ENCODE measurements at regions not wholly inside any gene's neighbourhood (a gene's known extent, or its start where the extent isn't known, plus 50 kb on each side); places are given as distances from the start of the nearest gene placed in this dataset.
"Not testable (repeated sequence)": the region's sequence is repeated elsewhere in the genome, so short reads cannot be mapped to it uniquely, and the experiment has no call there.

DNA sequence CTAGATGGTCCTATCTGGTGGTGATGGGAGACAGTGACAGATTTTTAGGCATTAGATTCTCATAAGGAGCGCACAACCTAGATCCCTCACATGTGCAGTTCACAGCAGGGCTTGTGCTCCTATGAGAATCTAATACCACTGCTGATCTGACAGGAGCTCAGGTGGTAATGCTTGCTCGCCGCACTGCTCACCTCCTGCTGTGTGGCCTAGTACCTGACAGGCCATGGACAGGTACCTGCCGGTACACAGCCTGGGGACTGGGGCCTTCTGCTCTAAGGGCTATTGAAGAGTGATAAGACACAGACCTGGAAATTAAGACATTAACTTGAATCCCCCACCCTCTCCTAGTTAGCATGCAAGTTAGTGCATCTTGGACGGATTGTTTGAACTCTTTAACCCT lies 64.4 kb downstream of the KLRB1 start:
- WGBS (ENCODE audit: insufficient coverage, insufficient read length), result no CpG with 5 or more reads among the region's 5 CpGs

GRCh38 chr12:9542827-9543226 lies 64.9 kb downstream of the KLRB1 start:
- H3K4me1 ChIP-seq (ENCODE audit: control insufficient read depth, insufficient read depth, low read length); H3K36me3 ChIP-seq (ENCODE audit: control insufficient read depth, insufficient read depth, low read length); H3K4me3 ChIP-seq (ENCODE audit: low read length); H3K9me3 ChIP-seq (ENCODE audit: control insufficient read depth, insufficient read depth, low read length); H3K27ac ChIP-seq (ENCODE audit: low read length); DNase-seq (ENCODE audit: low read depth, low spot score); H3K27me3 ChIP-seq (ENCODE audit: control insufficient read depth, insufficient read depth, low read length): not testable (repeated sequence)
- no CpG with 5 or more reads among the region's 3 CpGs for WGBS (ENCODE audit: insufficient coverage, insufficient read length)

More for the DNA sequence above, 64.4 kb downstream of the KLRB1 start:
- not testable (repeated sequence) for H3K27ac ChIP-seq (ENCODE audit: low read length); H3K36me3 ChIP-seq (ENCODE audit: control insufficient read depth, insufficient read depth, low read length); H3K4me3 ChIP-seq (ENCODE audit: low read length); H3K9me3 ChIP-seq (ENCODE audit: control insufficient read depth, insufficient read depth, low read length); H3K4me1 ChIP-seq (ENCODE audit: control insufficient read depth, insufficient read depth, low read length); H3K27me3 ChIP-seq (ENCODE audit: control insufficient read depth, insufficient read depth, low read length); DNase-seq (ENCODE audit: low read depth, low spot score)

DNA sequence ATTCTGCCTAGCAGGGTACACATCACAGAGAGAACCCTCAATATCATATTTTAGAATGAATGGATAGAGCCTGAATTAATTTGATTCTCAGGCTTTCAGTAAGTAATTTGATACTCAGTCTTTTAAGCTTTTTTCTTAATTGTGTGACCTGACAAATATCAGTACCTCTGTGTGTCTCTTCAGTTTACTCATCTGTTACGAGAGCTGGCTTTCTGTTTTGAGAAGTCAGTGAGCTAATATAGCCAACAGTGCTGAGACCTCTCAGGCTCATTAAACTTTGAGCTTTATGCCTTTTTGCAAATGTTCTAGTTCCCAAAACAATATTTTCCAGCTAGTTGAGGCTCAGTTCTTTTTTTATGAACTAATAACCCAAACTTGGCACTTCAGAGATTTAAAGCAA lies 91.8 kb downstream of the KLRB1 start:
- DNase-seq (ENCODE audit: low read depth, low spot score); H3K36me3 ChIP-seq (ENCODE audit: control insufficient read depth, insufficient read depth, low read length); H3K27me3 ChIP-seq (ENCODE audit: control insufficient read depth, insufficient read depth, low read length); H3K4me1 ChIP-seq (ENCODE audit: control insufficient read depth, insufficient read depth, low read length); H3K4me3 ChIP-seq (ENCODE audit: low read length); H3K27ac ChIP-seq (ENCODE audit: low read length); H3K9me3 ChIP-seq (ENCODE audit: control insufficient read depth, insufficient read depth, low read length): not testable (repeated sequence)
- whole genome bisulfite sequencing (ENCODE audit: insufficient coverage, insufficient read length), result no CpG with 5 or more reads among the region's 1 CpG

DNA sequence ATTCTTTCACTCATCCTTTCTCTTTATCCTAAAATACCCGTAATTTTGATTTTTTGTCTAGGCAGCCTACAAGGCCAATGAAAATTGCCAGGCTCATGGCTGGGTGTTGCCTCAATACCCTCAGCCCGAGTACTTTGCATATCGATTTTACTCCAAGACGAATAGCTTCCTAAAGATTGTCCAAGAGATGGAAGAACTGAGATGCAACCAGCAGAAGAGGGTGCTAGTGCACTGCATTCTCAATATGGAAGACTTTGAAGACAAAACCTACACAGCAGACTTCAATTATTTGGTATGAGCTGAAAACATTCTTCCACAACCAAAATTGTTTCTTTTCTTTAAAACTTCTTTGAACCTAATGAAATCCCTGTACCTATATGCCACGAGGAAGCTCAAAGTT lies 95.0 kb downstream of the KLRB1 start:
- no CpG with 5 or more reads among the region's 5 CpGs for WGBS (ENCODE audit: insufficient coverage, insufficient read length)

GRCh38 chr12:9510392-9511011 lies 97.2 kb downstream of the KLRB1 start:
- not testable (repeated sequence) for H3K9me3 ChIP-seq (ENCODE audit: control insufficient read depth, insufficient read depth, low read length); H3K4me1 ChIP-seq (ENCODE audit: control insufficient read depth, insufficient read depth, low read length); DNase-seq (ENCODE audit: low read depth, low spot score); H3K4me3 ChIP-seq (ENCODE audit: low read length); H3K27me3 ChIP-seq (ENCODE audit: control insufficient read depth, insufficient read depth, low read length); H3K27ac ChIP-seq (ENCODE audit: low read length); H3K36me3 ChIP-seq (ENCODE audit: control insufficient read depth, insufficient read depth, low read length)
- WGBS (ENCODE audit: insufficient coverage, insufficient read length), result no CpG with 5 or more reads among the region's 1 CpG

More for the DNA sequence above, 95.0 kb downstream of the KLRB1 start:
- DNase-seq (ENCODE audit: low read depth, low spot score); H3K9me3 ChIP-seq (ENCODE audit: control insufficient read depth, insufficient read depth, low read length); H3K4me1 ChIP-seq (ENCODE audit: control insufficient read depth, insufficient read depth, low read length); H3K27me3 ChIP-seq (ENCODE audit: control insufficient read depth, insufficient read depth, low read length); H3K4me3 ChIP-seq (ENCODE audit: low read length); H3K27ac ChIP-seq (ENCODE audit: low read length); H3K36me3 ChIP-seq (ENCODE audit: control insufficient read depth, insufficient read depth, low read length): not testable (repeated sequence)

GRCh38 chr12:9509464-9510161 lies 98.1 kb downstream of the KLRB1 start:
- no CpG with 5 or more reads among the region's 3 CpGs for WGBS (ENCODE audit: insufficient coverage, insufficient read length)
- no peak overlapping the region for H3K4me3 ChIP-seq (ENCODE audit: low read length)
- H3K36me3 ChIP-seq (ENCODE audit: control insufficient read depth, insufficient read depth, low read length), result no peaks in the 10 kb centered on the region
- no peaks in the 10 kb centered on the region for H3K9me3 ChIP-seq (ENCODE audit: control insufficient read depth, insufficient read depth, low read length)
- H3K4me1 ChIP-seq (ENCODE audit: control insufficient read depth, insufficient read depth, low read length), result no peaks in the 10 kb centered on the region
- no peak overlapping the region for H3K27ac ChIP-seq (ENCODE audit: low read length)
- H3K27me3 ChIP-seq (ENCODE audit: control insufficient read depth, insufficient read depth, low read length), result no peaks in the 10 kb centered on the region
- no peak for DNase-seq (ENCODE audit: low read depth, low spot score)

- no peak for DNase-seq (ENCODE audit: low read depth, low spot score)
- Histone ChIP-seq H3K4me3 (ENCODE audit: low read length) (no peak overlapping the region), H3K27ac (ENCODE audit: low read length) (no peak overlapping the region), H3K4me1 (ENCODE audit: control insufficient read depth, insufficient read depth, low read length) (no peaks in the 10 kb centered on the region), H3K36me3 (ENCODE audit: control insufficient read depth, insufficient read depth, low read length) (no peaks in the 10 kb centered on the region), H3K27me3 (ENCODE audit: control insufficient read depth, insufficient read depth, low read length) (no peaks in the 10 kb centered on the region), H3K9me3 (ENCODE audit: control insufficient read depth, insufficient read depth, low read length) (no peaks in the 10 kb centered on the region)
- no CpG with 5 or more reads among the region's 1 CpG for WGBS (ENCODE audit: insufficient coverage, insufficient read length)
These were observed 101.0 kb downstream of the KLRB1 start for GRCh38 chr12:9506746-9507145.

DNA sequence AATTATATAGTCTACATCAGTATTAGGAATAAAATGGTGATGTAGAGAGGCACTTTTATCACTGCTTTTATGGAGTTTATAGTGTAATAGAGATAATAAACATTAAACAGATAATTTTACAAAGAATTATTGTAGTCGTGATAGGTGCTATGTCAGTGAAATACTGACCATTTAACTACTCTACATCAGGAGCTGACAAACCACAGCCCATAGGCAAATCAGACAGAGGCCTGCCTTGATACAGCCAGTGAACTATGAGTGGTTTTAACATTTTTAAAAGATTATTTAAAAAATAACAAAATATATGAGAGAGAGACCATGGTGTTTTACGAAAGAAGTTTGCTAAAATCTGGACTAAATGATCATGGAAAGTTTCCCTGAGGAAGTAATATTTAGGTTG lies 104.3 kb downstream of the KLRB1 start:
- no CpG with 5 or more reads among the region's 2 CpGs for WGBS (ENCODE audit: insufficient coverage, insufficient read length)
- DNase-seq (ENCODE audit: low read depth, low spot score); H3K4me3 ChIP-seq (ENCODE audit: low read length); H3K27ac ChIP-seq (ENCODE audit: low read length); H3K27me3 ChIP-seq (ENCODE audit: control insufficient read depth, insufficient read depth, low read length); H3K4me1 ChIP-seq (ENCODE audit: control insufficient read depth, insufficient read depth, low read length); H3K9me3 ChIP-seq (ENCODE audit: control insufficient read depth, insufficient read depth, low read length); H3K36me3 ChIP-seq (ENCODE audit: control insufficient read depth, insufficient read depth, low read length): not testable (repeated sequence)

DNA sequence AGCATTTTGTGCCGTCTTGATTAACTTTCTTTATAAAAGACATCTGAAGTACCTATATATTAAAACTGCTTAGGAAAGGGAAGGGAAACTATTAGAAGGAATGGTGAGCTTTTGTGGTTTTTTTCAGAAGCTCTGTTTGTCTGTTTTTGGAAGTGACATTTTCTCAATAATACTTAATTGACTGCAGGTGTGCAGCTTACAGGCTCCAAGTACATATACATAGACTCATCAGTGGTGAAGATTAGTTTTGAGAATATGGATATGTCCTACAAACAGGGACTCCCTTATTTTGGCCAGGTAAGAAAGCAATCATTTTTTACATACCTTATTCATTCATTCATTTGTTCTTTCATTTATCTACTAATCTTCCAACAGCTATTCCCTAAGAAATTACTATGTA lies 104.9 kb downstream of the KLRB1 start:
- not testable (repeated sequence) for H3K36me3 ChIP-seq (ENCODE audit: control insufficient read depth, insufficient read depth, low read length); H3K4me3 ChIP-seq (ENCODE audit: low read length); H3K27ac ChIP-seq (ENCODE audit: low read length); DNase-seq (ENCODE audit: low read depth, low spot score); H3K27me3 ChIP-seq (ENCODE audit: control insufficient read depth, insufficient read depth, low read length); H3K9me3 ChIP-seq (ENCODE audit: control insufficient read depth, insufficient read depth, low read length); H3K4me1 ChIP-seq (ENCODE audit: control insufficient read depth, insufficient read depth, low read length)
- WGBS (ENCODE audit: insufficient coverage, insufficient read length), result no CpG with 5 or more reads among the region's 1 CpG

- not testable (repeated sequence) for H3K27ac ChIP-seq (ENCODE audit: low read length); DNase-seq (ENCODE audit: low read depth, low spot score); H3K9me3 ChIP-seq (ENCODE audit: control insufficient read depth, insufficient read depth, low read length); H3K27me3 ChIP-seq (ENCODE audit: control insufficient read depth, insufficient read depth, low read length); H3K36me3 ChIP-seq (ENCODE audit: control insufficient read depth, insufficient read depth, low read length); H3K4me1 ChIP-seq (ENCODE audit: control insufficient read depth, insufficient read depth, low read length); H3K4me3 ChIP-seq (ENCODE audit: low read length)
These were observed 114.4 kb downstream of the KLRB1 start for GRCh38 chr12:9493325-9493724.

- not testable (repeated sequence) for H3K4me1 ChIP-seq (ENCODE audit: control insufficient read depth, insufficient read depth, low read length); H3K36me3 ChIP-seq (ENCODE audit: control insufficient read depth, insufficient read depth, low read length); H3K9me3 ChIP-seq (ENCODE audit: control insufficient read depth, insufficient read depth, low read length); DNase-seq (ENCODE audit: low read depth, low spot score); H3K27ac ChIP-seq (ENCODE audit: low read length); H3K27me3 ChIP-seq (ENCODE audit: control insufficient read depth, insufficient read depth, low read length); H3K4me3 ChIP-seq (ENCODE audit: low read length)
- WGBS (ENCODE audit: insufficient coverage, insufficient read length), result no CpG with 5 or more reads among the region's 3 CpGs
These were observed 126.4 kb downstream of the KLRB1 start for GRCh38 chr12:9481289-9481688.
